ENCODE measurements at regions not wholly inside any gene's neighbourhood (a gene's known extent, or its start where the extent isn't known, plus 50 kb on each side); places are given as distances from the start of the nearest gene placed in this dataset.

GRCh38 chr4:181507180-181507835 lies 735.9 kb upstream of the TENM3 start:
- Histone ChIP-seq H3K4me3 (ENCODE audit: low read depth, low read length) (no peak overlapping the region), H3K9ac (ENCODE audit: low read depth, low read length) (no peak overlapping the region), H3K4me1 (ENCODE audit: control insufficient read depth, insufficient read depth, low read length) (peaks cover 39% of the 10 kb centered on the region), H3K27me3 (ENCODE audit: control insufficient read depth, insufficient read depth, low read length) (no peaks in the 10 kb centered on the region), H3K36me3 (ENCODE audit: control insufficient read depth, insufficient read depth, low read length) (no peaks in the 10 kb centered on the region), H3K27ac (ENCODE audit: low read depth, low read length) (no peak overlapping the region), H3K9me3 (ENCODE audit: control insufficient read depth, insufficient read depth, low read length) (no peaks in the 10 kb centered on the region)

- peaks cover 36% of the 10 kb centered on the region for H3K4me1 ChIP-seq (ENCODE audit: control insufficient read depth, insufficient read depth, low read length)
- H3K4me3 ChIP-seq (ENCODE audit: low read depth, low read length), result no peak overlapping the region
- H3K27me3 ChIP-seq (ENCODE audit: control insufficient read depth, insufficient read depth, low read length), result no peaks in the 10 kb centered on the region
- no peak overlapping the region for H3K9ac ChIP-seq (ENCODE audit: low read depth, low read length)
- no peaks in the 10 kb centered on the region for H3K36me3 ChIP-seq (ENCODE audit: control insufficient read depth, insufficient read depth, low read length)
- no peak overlapping the region for H3K27ac ChIP-seq (ENCODE audit: low read depth, low read length)
- no peaks in the 10 kb centered on the region for H3K9me3 ChIP-seq (ENCODE audit: control insufficient read depth, insufficient read depth, low read length)
Observed at GRCh38 chr4:181507938-181508337, 735.3 kb upstream of the TENM3 start.

GRCh38 chr4:181508601-181509000 lies 734.6 kb upstream of the TENM3 start:
- Histone ChIP-seq H3K27ac (ENCODE audit: low read depth, low read length) (no peak overlapping the region), H3K4me3 (ENCODE audit: low read depth, low read length) (no peak overlapping the region), H3K4me1 (ENCODE audit: control insufficient read depth, insufficient read depth, low read length) (peaks cover 34% of the 10 kb centered on the region), H3K9me3 (ENCODE audit: control insufficient read depth, insufficient read depth, low read length) (no peaks in the 10 kb centered on the region), H3K36me3 (ENCODE audit: control insufficient read depth, insufficient read depth, low read length) (no peaks in the 10 kb centered on the region), H3K27me3 (ENCODE audit: control insufficient read depth, insufficient read depth, low read length) (no peaks in the 10 kb centered on the region), H3K9ac (ENCODE audit: low read depth, low read length) (no peak overlapping the region)

- Histone ChIP-seq H3K27me3 (ENCODE audit: control insufficient read depth, insufficient read depth, low read length) (no peaks in the 10 kb centered on the region), H3K27ac (ENCODE audit: low read depth, low read length) (no peak overlapping the region), H3K9me3 (ENCODE audit: control insufficient read depth, insufficient read depth, low read length) (no peaks in the 10 kb centered on the region)
Observed at GRCh38 chr4:181509073-181509472, 734.1 kb upstream of the TENM3 start.

GRCh38 chr4:181517491-181517890 lies 725.7 kb upstream of the TENM3 start:
- Histone ChIP-seq H3K9ac (ENCODE audit: low read depth, low read length) (no peak overlapping the region), H3K27ac (ENCODE audit: low read depth, low read length) (no peak overlapping the region), H3K36me3 (ENCODE audit: control insufficient read depth, insufficient read depth, low read length) (no peaks in the 10 kb centered on the region), H3K4me3 (ENCODE audit: low read depth, low read length) (no peak overlapping the region), H3K4me1 (ENCODE audit: control insufficient read depth, insufficient read depth, low read length) (no peaks in the 10 kb centered on the region), H3K27me3 (ENCODE audit: control insufficient read depth, insufficient read depth, low read length) (no peaks in the 10 kb centered on the region), H3K9me3 (ENCODE audit: control insufficient read depth, insufficient read depth, low read length) (no peaks in the 10 kb centered on the region)

More at GRCh38 chr4:181509073-181509472, 734.1 kb upstream of the TENM3 start:
- Histone ChIP-seq H3K4me3 (ENCODE audit: low read depth, low read length) (no peak overlapping the region), H3K9ac (ENCODE audit: low read depth, low read length) (no peak overlapping the region), H3K4me1 (ENCODE audit: control insufficient read depth, insufficient read depth, low read length) (peaks cover 30% of the 10 kb centered on the region), H3K36me3 (ENCODE audit: control insufficient read depth, insufficient read depth, low read length) (no peaks in the 10 kb centered on the region)

GRCh38 chr4:181520790-181521189 lies 722.4 kb upstream of the TENM3 start:
- H3K36me3 ChIP-seq (ENCODE audit: control insufficient read depth, insufficient read depth, low read length), result no peaks in the 10 kb centered on the region
- no peaks in the 10 kb centered on the region for H3K9me3 ChIP-seq (ENCODE audit: control insufficient read depth, insufficient read depth, low read length)
- no peak overlapping the region for H3K9ac ChIP-seq (ENCODE audit: low read depth, low read length)
- peaks cover 14% of the 10 kb centered on the region for H3K4me1 ChIP-seq (ENCODE audit: control insufficient read depth, insufficient read depth, low read length)
- H3K27me3 ChIP-seq (ENCODE audit: control insufficient read depth, insufficient read depth, low read length), result no peaks in the 10 kb centered on the region
- no peak overlapping the region for H3K27ac ChIP-seq (ENCODE audit: low read depth, low read length)
- no peak overlapping the region for H3K4me3 ChIP-seq (ENCODE audit: low read depth, low read length)

- Histone ChIP-seq H3K36me3 (ENCODE audit: control insufficient read depth, insufficient read depth, low read length) (no peaks in the 10 kb centered on the region), H3K4me3 (ENCODE audit: low read depth, low read length) (no peak overlapping the region), H3K27ac (ENCODE audit: low read depth, low read length) (no peak overlapping the region), H3K4me1 (ENCODE audit: control insufficient read depth, insufficient read depth, low read length) (peaks cover 17% of the 10 kb centered on the region), H3K9me3 (ENCODE audit: control insufficient read depth, insufficient read depth, low read length) (no peaks in the 10 kb centered on the region), H3K9ac (ENCODE audit: low read depth, low read length) (no peak overlapping the region), H3K27me3 (ENCODE audit: control insufficient read depth, insufficient read depth, low read length) (no peaks in the 10 kb centered on the region)
Observed at GRCh38 chr4:181523973-181524372, 719.2 kb upstream of the TENM3 start.

GRCh38 chr4:181524499-181524898 lies 718.7 kb upstream of the TENM3 start:
- peaks cover 17% of the 10 kb centered on the region for H3K4me1 ChIP-seq (ENCODE audit: control insufficient read depth, insufficient read depth, low read length)
- no peaks in the 10 kb centered on the region for H3K27me3 ChIP-seq (ENCODE audit: control insufficient read depth, insufficient read depth, low read length)
- no peaks in the 10 kb centered on the region for H3K9me3 ChIP-seq (ENCODE audit: control insufficient read depth, insufficient read depth, low read length)
- H3K9ac ChIP-seq (ENCODE audit: low read depth, low read length), result no peak overlapping the region
- no peaks in the 10 kb centered on the region for H3K36me3 ChIP-seq (ENCODE audit: control insufficient read depth, insufficient read depth, low read length)
- H3K4me3 ChIP-seq (ENCODE audit: low read depth, low read length), result no peak overlapping the region
- H3K27ac ChIP-seq (ENCODE audit: low read depth, low read length), result no peak overlapping the region

- H3K9ac ChIP-seq (ENCODE audit: low read depth, low read length), result no peak overlapping the region
- no peaks in the 10 kb centered on the region for H3K9me3 ChIP-seq (ENCODE audit: control insufficient read depth, insufficient read depth, low read length)
- peaks cover 17% of the 10 kb centered on the region for H3K4me1 ChIP-seq (ENCODE audit: control insufficient read depth, insufficient read depth, low read length)
Observed at GRCh38 chr4:181525634-181526033, 717.6 kb upstream of the TENM3 start.

GRCh38 chr4:181528570-181529184 lies 714.5 kb upstream of the TENM3 start:
- no peak overlapping the region for H3K4me3 ChIP-seq (ENCODE audit: low read depth, low read length)
- H3K36me3 ChIP-seq (ENCODE audit: control insufficient read depth, insufficient read depth, low read length), result no peaks in the 10 kb centered on the region
- no peaks in the 10 kb centered on the region for H3K27me3 ChIP-seq (ENCODE audit: control insufficient read depth, insufficient read depth, low read length)
- peaks cover 14% of the 10 kb centered on the region for H3K4me1 ChIP-seq (ENCODE audit: control insufficient read depth, insufficient read depth, low read length)
- H3K9ac ChIP-seq (ENCODE audit: low read depth, low read length), result no peak overlapping the region
- H3K27ac ChIP-seq (ENCODE audit: low read depth, low read length), result no peak overlapping the region
- no peaks in the 10 kb centered on the region for H3K9me3 ChIP-seq (ENCODE audit: control insufficient read depth, insufficient read depth, low read length)

More at GRCh38 chr4:181525634-181526033, 717.6 kb upstream of the TENM3 start:
- H3K27me3 ChIP-seq (ENCODE audit: control insufficient read depth, insufficient read depth, low read length), result no peaks in the 10 kb centered on the region
- no peak overlapping the region for H3K4me3 ChIP-seq (ENCODE audit: low read depth, low read length)
- no peaks in the 10 kb centered on the region for H3K36me3 ChIP-seq (ENCODE audit: control insufficient read depth, insufficient read depth, low read length)
- no peak overlapping the region for H3K27ac ChIP-seq (ENCODE audit: low read depth, low read length)

GRCh38 chr4:181529537-181529936 lies 713.7 kb upstream of the TENM3 start:
- no peak overlapping the region for H3K27ac ChIP-seq (ENCODE audit: low read depth, low read length)
- H3K27me3 ChIP-seq (ENCODE audit: control insufficient read depth, insufficient read depth, low read length), result no peaks in the 10 kb centered on the region
- peaks cover 6% of the 10 kb centered on the region for H3K4me1 ChIP-seq (ENCODE audit: control insufficient read depth, insufficient read depth, low read length)
- no peak overlapping the region for H3K9ac ChIP-seq (ENCODE audit: low read depth, low read length)
- H3K4me3 ChIP-seq (ENCODE audit: low read depth, low read length), result no peak overlapping the region
- H3K36me3 ChIP-seq (ENCODE audit: control insufficient read depth, insufficient read depth, low read length), result no peaks in the 10 kb centered on the region
- H3K9me3 ChIP-seq (ENCODE audit: control insufficient read depth, insufficient read depth, low read length), result no peaks in the 10 kb centered on the region
